Lung (tissue), 11 donors: ENCODE measurements at regions not wholly inside any gene's neighbourhood (a gene's known extent, or its start where the extent isn't known, plus 50 kb on each side); places are given as distances from the start of the nearest gene placed in this dataset.

Source experiments
- ATAC-seq: fragments of 200-7000 bp; cut with Tn5 transposase; one replicate; pipeline ENCODE4 v1.9.1; 2020; ENCODE audit warnings: moderate number of reproducible peaks; ENCODE audit not compliant: insufficient read depth, low FRiP score
- DNase-seq, 3 donors: peaks; one replicate each; pipeline ENCODE4 v3.0.0-alpha.2; 2013 to 2017
- H3K27ac ChIP-seq, 2 donors: one replicate each; pipeline ENCODE4 v1.5.1; 2013; ENCODE audit warnings: mild to moderate bottlenecking in 2 of 2, moderate library complexity in 2 of 2, control low read depth in 1 of 2, inconsistent platforms in 1 of 2, low read depth in 1 of 2, low read length in 1 of 2
- H3K27me3 ChIP-seq, 3 donors: one replicate each; pipeline ENCODE4 v1.5.1; 2013; ENCODE audit warnings: low read length in 2 of 3; ENCODE audit not compliant: control insufficient read depth in 3 of 3, insufficient read depth in 3 of 3
- H3K36me3 ChIP-seq, 4 donors: one replicate each; pipeline ENCODE4 v1.5.1; 2013; ENCODE audit warnings: low read length in 4 of 4, mild to moderate bottlenecking in 1 of 4, moderate library complexity in 1 of 4; ENCODE audit not compliant: control insufficient read depth in 4 of 4, insufficient read depth in 4 of 4
- H3K4me1 ChIP-seq, 5 donors: one replicate each; pipeline ENCODE4 v1.5.1; 2013; ENCODE audit warnings: low read length in 5 of 5, mild to moderate bottlenecking in 2 of 5, moderate library complexity in 1 of 5; ENCODE audit not compliant: control insufficient read depth in 5 of 5, insufficient read depth in 5 of 5
- H3K4me3 ChIP-seq: one replicate; pipeline ENCODE4 v1.5.1; 2013; ENCODE audit warnings: mild to moderate bottlenecking, control low read depth, moderate library complexity
- H3K9ac ChIP-seq, 2 donors: one replicate each; pipeline ENCODE4 v1.5.1; 2013; ENCODE audit warnings: low read length in 2 of 2, control low read depth in 1 of 2; ENCODE audit not compliant: insufficient read depth in 1 of 2
- H3K9me3 ChIP-seq, 4 donors: one replicate each; pipeline ENCODE4 v1.5.1; 2013; ENCODE audit warnings: low read length in 3 of 4, mild to moderate bottlenecking in 1 of 4, moderate library complexity in 1 of 4; ENCODE audit not compliant: control insufficient read depth in 4 of 4, insufficient read depth in 3 of 4
- WGBS, 2 donors: extraction: QIAGEN DNeasy Blood & Tissue Kit; methylation state at CpG; one replicate each; pipeline ENCODE4 v1.1.7; 2013; 5-methylcytosine and 5-hydroxymethylcytosine counted together
- TF ChIP-seq, protein P1 (sequence below): IDR thresholded peaks from 2 replicates; pipeline ENCODE4 v1.5.1; 2012; ENCODE audit warnings: mild to moderate bottlenecking; ENCODE audit errors: control extremely low read depth, extremely low read depth
- donor health status: control.
- donor health status: control.
- donor health status: Bipolar disorder and iron deficiency.
- donor health status: healthy.
- donor health status: DM: yes; HTN: yes; CAD: no.

DNA sequence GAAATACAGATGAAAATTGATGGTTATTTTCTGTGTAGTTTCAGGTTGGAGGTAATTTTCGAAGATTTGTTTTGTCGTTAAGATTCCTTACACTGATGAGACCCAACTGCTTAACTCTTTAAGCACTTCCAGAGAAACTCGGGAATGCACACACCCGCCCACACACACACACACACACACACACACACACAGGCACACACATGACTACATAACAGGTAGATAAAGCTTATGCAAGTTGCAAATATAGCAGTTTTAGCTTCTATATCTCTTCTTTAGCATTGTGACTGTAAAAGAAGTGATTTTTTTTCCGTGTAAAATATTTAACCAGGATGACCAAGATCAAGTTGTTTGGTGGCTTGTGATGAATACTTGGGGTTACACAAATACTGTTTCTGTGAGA, 294.9 kb upstream of the NR2F2 start:
- no peaks in the 10 kb centered on the region for H3K4me1 ChIP-seq
- DNase-seq (no peak), ATAC-seq (no peak)
- no peaks in the 10 kb centered on the region for H3K27me3 ChIP-seq
- H3K27ac ChIP-seq: no peak overlapping the region
- H3K36me3 ChIP-seq: no peaks in the 10 kb centered on the region
- H3K4me3 ChIP-seq: no peak overlapping the region
- no peak overlapping the region for H3K9ac ChIP-seq
- TF ChIP-seq, protein P1, sequence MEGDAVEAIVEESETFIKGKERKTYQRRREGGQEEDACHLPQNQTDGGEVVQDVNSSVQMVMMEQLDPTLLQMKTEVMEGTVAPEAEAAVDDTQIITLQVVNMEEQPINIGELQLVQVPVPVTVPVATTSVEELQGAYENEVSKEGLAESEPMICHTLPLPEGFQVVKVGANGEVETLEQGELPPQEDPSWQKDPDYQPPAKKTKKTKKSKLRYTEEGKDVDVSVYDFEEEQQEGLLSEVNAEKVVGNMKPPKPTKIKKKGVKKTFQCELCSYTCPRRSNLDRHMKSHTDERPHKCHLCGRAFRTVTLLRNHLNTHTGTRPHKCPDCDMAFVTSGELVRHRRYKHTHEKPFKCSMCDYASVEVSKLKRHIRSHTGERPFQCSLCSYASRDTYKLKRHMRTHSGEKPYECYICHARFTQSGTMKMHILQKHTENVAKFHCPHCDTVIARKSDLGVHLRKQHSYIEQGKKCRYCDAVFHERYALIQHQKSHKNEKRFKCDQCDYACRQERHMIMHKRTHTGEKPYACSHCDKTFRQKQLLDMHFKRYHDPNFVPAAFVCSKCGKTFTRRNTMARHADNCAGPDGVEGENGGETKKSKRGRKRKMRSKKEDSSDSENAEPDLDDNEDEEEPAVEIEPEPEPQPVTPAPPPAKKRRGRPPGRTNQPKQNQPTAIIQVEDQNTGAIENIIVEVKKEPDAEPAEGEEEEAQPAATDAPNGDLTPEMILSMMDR: no peak
- 78 to 79% methylated on average over 5 of the region's 5 CpGs for WGBS, 2 donors
- peaks cover 0 to 2% (median 0%) of the 10 kb centered on the region in 4 donors for H3K9me3 ChIP-seq

DNA sequence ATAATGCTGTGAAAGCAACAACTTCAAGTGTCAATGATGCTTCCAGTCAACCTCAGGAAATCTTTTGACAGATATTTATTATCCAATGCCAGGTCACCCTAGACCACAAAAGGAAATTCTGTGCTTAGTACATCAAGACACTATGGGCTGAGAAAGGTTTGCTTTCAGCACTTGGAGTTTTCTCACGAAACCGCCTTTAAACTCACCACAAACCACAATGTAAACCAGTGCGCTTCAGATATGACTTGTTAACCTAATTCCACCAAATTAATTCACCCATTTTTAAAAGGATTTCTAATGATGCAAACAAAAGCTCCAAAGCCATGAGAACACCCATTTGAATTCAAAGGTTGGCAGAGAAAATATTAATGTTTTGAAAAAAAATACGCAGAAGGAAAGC, 292.9 kb upstream of the NR2F2 start:
- no peak overlapping the region for H3K9ac ChIP-seq
- H3K27ac ChIP-seq: no peak overlapping the region
- H3K27me3 ChIP-seq: no peaks in the 10 kb centered on the region
- peaks cover 0 to 2% (median 0%) of the 10 kb centered on the region in 4 donors for H3K9me3 ChIP-seq
- DNase-seq (no peak), ATAC-seq (no peak)
- H3K36me3 ChIP-seq: no peaks in the 10 kb centered on the region
- H3K4me1 ChIP-seq: peaks cover 0 to 1% (median 0%) of the 10 kb centered on the region in 5 donors
- H3K4me3 ChIP-seq: no peak overlapping the region
- TF ChIP-seq, protein P1: no peak
- WGBS, 2 donors: 43 to 65% methylated on average over 4 of the region's 4 CpGs

DNA sequence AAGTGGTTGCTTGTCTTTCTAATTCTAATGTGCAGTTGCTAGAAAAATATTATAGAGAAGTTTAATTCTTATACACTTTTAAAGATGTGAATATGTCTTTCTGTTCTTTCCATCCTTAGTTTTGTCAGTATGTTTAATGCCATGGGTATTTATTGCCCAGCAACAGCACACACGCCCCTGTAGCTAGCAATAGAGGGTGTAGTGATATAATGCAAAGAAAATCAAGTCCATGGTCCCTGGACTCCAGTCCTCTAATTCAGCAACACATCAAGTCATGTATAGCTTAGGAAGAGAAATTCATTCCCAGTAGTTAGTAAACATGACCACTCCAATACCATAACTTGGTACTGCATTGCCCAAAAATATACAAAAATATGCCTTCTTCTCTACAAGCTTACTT, 292.4 kb upstream of the NR2F2 start:
- no peak for DNase-seq
- Histone ChIP-seq H3K9me3 (peaks cover 0 to 2% (median 0%) of the 10 kb centered on the region in 4 donors), H3K27me3 (no peaks in the 10 kb centered on the region), H3K4me3 (no peak overlapping the region), H3K36me3 (no peaks in the 10 kb centered on the region), H3K27ac (no peak overlapping the region), H3K4me1 (peaks cover 0 to 6% (median 0%) of the 10 kb centered on the region in 5 donors), H3K9ac (no peak overlapping the region)
- 73 to 75% methylated on average over 1 of the region's 1 CpG for WGBS, 2 donors
- TF ChIP-seq, protein P1: no peak
- ATAC-seq: no peak

DNA sequence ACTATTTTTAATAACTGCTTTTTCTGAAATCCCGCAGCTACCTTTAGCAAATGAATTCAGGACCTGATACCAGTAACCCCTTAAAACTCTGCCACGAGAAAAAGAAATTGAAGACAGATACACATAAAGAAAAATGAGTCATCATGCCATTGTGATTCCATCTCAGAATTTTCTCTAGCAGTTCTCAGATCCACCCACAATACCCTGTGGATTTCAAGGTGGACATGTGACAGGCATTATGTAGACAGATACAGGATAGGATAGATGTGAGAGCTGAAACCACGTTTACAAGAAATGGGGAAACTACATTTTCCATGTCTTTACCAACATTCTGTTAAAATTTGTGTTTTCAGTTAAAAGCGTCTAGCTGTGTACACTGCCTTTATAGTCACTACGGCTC, 291.9 kb upstream of the NR2F2 start:
- Histone ChIP-seq H3K4me3 (no peak overlapping the region), H3K27me3 (no peaks in the 10 kb centered on the region), H3K4me1 (peaks cover 0 to 10% (median 0%) of the 10 kb centered on the region in 5 donors), H3K27ac (no peak overlapping the region), H3K9me3 (peaks cover 0 to 2% (median 0%) of the 10 kb centered on the region in 4 donors), H3K9ac (no peak overlapping the region), H3K36me3 (no peaks in the 10 kb centered on the region)
- DNase-seq (no peak), ATAC-seq (no peak)
- WGBS, 2 donors: 63 to 78% methylated on average over 5 of the region's 5 CpGs
- TF ChIP-seq, protein P1: no peak
